ENCODE measurements at regions not wholly inside any gene's neighbourhood (a gene's known extent, or its start where the extent isn't known, plus 50 kb on each side); places are given as distances from the start of the nearest gene placed in this dataset.
"Not testable (repeated sequence)": the region's sequence is repeated elsewhere in the genome, so short reads cannot be mapped to it uniquely, and the experiment has no call there.

DNA sequence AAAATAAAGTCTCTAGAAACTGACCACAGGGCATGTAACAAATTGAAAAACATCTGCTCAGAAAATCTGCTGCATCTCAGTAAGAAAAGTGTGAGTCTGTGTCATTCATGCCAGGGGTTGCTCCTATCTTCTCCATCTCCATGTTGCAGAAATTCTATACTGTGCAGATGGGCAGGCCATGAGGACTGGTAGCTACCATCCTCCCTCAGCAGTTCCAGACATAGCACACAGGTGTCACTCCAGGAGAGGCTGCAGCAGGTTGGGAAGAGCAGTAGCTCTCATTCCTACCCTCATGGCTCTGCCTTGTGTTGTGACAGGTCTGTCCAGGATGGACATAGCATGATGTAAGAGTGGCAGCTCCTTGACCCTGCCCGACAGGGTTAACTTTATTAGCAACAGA, 173.4 kb downstream of the NDUFS4 start:
- DNase-seq (ENCODE audit: low read depth) = no peak
- in situ Hi-C loops (cut with HindIII; ENCODE audit: low pct_unique_long_range_greater_than_20kb, low sequenced_read_pairs) = no loop called here

DNA sequence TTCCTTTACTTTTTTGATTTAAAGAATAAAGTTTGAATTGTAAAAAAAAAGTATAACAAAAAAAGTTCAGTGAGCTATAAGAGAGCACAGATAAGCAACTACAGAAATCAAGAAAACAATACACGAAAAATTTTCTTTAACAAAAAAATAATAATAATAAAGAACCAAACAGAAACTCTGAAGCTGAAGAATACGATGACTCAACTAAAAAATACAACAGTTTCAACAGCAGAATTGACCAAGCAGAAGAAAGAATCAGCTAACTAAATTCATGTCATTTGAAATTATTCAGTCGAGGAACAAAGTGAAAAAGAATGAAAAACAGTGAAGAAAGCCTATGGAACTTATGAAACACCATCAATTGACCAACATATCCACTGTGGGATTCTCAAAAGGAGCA, 177.7 kb downstream of the NDUFS4 start:
- in situ Hi-C loops (cut with HindIII; ENCODE audit: low pct_unique_long_range_greater_than_20kb, low sequenced_read_pairs) = no loop called here
- DNase-seq (ENCODE audit: low read depth) = no peak

- in situ Hi-C loops (cut with HindIII; ENCODE audit: low pct_unique_long_range_greater_than_20kb, low sequenced_read_pairs) = no loop called here
- DNase-seq (ENCODE audit: low read depth) = no peak
Observed at GRCh38 chr5:53739111-53739510, 178.7 kb downstream of the NDUFS4 start.

DNA sequence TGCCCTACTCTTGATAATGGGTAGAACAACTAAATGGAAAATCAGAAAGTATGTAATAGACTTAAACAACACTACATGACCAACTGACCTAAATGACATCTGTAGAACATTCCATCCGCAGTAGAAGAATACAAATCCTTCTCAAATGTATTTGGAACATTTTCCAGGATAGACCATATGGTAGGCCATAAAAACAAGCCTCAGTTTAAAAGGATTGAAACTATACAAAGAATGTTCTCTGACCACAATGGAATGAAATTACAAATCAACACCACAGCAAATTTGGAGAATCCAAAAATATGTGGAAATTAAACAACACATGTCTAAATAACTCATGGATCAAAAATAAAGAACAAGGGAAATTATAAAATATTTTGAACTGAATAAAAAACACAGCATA, 189.2 kb downstream of the NDUFS4 start:
- no peak for DNase-seq (ENCODE audit: low read depth)
- in situ Hi-C loops (cut with HindIII; ENCODE audit: low pct_unique_long_range_greater_than_20kb, low sequenced_read_pairs) = no loop called here

DNA sequence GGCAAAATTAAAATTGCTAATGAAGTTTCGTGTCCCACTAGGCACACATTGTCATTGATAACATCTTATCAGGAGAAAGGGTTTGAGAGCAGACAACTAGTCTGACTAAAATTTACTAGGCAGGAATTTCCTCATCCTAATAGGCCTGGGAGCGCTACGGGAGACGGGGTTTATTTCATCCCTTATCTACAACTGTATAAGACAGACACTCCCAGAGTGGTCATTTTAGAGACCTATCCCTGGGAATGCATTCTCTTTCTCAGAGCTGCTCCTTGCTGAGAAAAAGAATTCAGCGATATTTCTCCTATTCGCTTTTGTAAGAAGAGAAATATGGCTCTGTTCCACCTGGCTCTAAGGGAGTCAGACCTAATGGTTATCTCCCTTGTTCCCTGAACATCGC, 191.8 kb downstream of the NDUFS4 start:
- in situ Hi-C loops (cut with HindIII; ENCODE audit: low pct_unique_long_range_greater_than_20kb, low sequenced_read_pairs); DNase-seq (ENCODE audit: low read depth): not testable (repeated sequence)

DNA sequence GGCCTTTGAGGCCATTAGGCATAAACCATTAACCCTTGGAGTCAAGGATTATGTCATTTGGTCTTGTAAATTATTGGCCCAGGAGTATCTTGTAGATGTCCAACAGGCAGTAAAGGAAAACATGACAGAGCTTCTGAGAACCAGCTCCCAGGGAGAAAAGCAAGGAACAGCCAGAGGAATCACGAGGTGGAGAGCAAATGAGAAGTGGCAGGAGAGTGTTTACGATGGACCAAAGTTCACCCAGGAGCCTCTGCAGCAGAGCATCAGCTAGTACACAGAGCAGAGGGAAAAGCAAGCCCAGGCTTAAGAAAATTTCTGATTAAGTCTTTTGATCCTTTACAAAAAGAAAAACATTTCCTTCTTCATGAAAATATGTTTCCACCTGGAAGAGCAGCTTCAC, 206.2 kb downstream of the NDUFS4 start:
- in situ Hi-C loops (cut with HindIII; ENCODE audit: low pct_unique_long_range_greater_than_20kb, low sequenced_read_pairs) = no loop called here
- no peak for DNase-seq (ENCODE audit: low read depth)

DNA sequence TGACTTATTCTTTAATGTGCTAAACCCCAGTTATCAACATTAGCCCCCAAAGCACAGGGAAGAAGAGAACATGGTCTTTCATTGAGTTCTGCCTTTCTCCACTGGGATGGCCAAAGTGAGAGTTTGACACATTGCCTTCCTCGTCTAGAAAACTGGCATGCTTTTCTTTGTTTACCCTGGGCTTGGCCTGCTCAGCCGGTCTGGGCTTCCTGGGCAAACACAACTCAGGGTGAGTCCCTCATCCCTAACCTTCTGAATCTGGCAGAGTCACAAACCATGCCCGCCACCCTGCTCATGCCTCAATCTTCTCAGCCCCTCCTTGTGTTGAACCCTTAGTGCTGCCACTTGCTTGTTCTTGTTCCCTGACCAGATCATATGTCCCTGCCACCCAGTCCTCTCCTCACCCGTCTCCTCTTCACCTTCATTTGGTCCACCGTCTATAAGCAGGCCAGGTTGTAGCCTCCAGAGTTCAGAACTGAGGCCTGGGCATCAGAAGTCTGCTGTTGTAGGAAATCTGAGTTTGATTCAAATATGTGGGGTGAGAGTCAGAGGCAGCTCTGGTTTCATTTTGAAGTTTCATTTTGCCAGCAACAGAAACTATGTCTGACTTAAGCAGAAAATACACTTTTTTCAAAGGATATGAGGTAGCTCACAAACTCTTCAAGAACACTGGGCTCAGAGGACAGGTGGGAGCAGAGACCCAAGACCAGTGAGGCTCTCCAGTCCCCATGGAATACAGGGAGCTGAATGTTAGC, 217.6 kb downstream of the NDUFS4 start:
- no peak for DNase-seq (ENCODE audit: low read depth)
- in situ Hi-C loops (cut with HindIII; ENCODE audit: low pct_unique_long_range_greater_than_20kb, low sequenced_read_pairs) = loop anchor here (10.0 kb wide), 1 partner anchor 87 kb away; no protein-coding TSS in a partner anchor

- DNase-seq (ENCODE audit: low read depth) = no peak
- in situ Hi-C loops (cut with HindIII; ENCODE audit: low pct_unique_long_range_greater_than_20kb, low sequenced_read_pairs) = loop anchor here (10.0 kb wide), 1 partner anchor 85 kb away; no protein-coding TSS in a partner anchor
Observed at GRCh38 chr5:53779541-53779981, 219.1 kb downstream of the NDUFS4 start.

DNA sequence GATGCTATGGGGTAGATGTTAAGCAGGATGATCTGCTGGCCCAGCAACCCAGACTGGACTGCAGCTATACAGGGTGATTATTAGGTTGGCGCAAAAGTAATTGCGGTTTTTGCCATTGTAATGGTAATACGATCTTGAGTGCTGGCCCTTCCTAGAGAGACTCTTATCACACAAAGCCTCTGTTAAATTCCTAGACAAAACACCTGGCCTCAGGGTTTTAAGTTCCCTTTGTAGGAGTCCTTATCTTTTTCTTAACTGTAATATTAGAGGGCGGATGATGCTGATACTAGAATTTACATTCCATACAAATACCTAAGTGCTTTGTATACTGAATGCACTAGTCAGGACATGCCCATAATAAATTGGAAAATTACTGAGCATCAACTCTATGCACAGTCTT, 222.2 kb downstream of the NDUFS4 start:
- DNase-seq (ENCODE audit: low read depth) = no peak
- in situ Hi-C loops (cut with HindIII; ENCODE audit: low pct_unique_long_range_greater_than_20kb, low sequenced_read_pairs) = no loop called here

DNA sequence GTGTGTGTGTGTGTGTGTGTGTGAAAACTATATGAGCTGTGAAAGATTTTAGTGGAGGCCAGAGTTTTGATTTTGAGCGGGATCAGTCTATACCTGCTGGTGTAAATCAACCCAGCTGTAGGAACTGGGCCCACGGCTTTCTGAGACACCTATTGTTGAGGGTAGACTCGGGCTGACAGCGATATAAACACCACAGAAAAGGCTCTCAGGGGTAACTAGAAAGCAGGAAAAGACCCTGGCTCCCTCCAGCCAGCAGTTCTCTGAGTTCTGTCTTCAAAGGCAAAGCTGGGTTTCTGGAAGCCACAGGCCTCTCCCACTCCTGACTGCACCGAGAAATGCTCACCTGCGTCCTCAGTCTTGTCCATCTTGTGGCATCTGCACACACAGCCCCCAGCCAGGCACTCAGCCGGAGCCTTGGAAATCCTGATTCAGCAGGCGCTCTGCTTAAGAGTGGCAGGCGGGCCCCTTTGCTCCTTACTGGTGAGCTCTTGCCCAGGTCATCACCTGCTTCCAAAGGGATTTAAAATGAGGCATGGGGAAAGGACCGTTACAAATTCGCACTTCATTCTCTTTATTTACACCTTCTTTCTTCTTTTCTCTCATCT, 223.3 kb downstream of the NDUFS4 start:
- in situ Hi-C loops (cut with HindIII; ENCODE audit: low pct_unique_long_range_greater_than_20kb, low sequenced_read_pairs) = no loop called here
- no peak for DNase-seq (ENCODE audit: low read depth)

GRCh38 chr5:53784596-53784995, 224.2 kb downstream of the NDUFS4 start:
- in situ Hi-C loops (cut with HindIII; ENCODE audit: low pct_unique_long_range_greater_than_20kb, low sequenced_read_pairs) = no loop called here
- no peak for DNase-seq (ENCODE audit: low read depth)

- in situ Hi-C loops (cut with HindIII; ENCODE audit: low pct_unique_long_range_greater_than_20kb, low sequenced_read_pairs) = no loop called here
- DNase-seq (ENCODE audit: low read depth) = no peak
Observed at GRCh38 chr5:53785924-53786323, 225.5 kb downstream of the NDUFS4 start.

DNA sequence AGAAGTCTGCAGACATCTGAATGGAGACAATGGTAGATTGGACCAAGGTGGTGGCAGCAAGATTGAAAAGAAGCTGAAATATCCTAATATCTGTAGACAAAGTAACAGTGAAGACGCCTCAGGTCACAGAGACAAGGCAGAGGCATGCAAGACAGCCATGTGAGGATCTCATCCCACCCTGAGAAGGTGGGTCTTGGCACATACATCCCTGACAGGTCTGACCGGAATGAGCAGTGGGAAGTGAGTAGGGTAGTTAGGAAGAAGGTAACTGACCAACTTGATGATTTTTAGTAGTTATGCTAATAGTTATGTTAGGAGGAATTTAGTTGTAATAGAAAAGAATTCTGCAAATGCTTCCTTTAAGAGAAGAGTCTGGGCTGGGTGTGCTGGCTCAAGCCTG, 229.6 kb downstream of the NDUFS4 start:
- DNase-seq (ENCODE audit: low read depth) = no peak
- in situ Hi-C loops (cut with HindIII; ENCODE audit: low pct_unique_long_range_greater_than_20kb, low sequenced_read_pairs) = no loop called here

DNA sequence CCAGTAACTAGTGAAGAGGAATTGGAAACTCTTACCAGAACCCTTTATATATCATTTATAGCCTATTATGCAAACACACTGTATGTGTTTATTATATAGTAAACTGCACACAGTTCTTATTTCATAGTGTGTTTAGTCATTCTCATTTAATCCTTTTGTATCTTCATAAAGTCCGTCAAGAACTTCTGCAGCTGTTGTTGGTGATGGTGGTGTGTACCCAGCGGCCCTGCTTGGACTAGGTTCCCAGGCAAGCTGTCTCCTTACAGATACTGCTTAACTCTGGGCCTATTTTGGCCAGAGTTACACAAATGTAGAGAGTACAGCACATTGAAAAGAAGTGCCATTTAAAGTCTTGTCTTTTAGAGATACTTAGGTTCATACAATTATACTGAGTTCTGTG, 231.9 kb downstream of the NDUFS4 start:
- in situ Hi-C loops (cut with HindIII; ENCODE audit: low pct_unique_long_range_greater_than_20kb, low sequenced_read_pairs) = no loop called here
- no peak for DNase-seq (ENCODE audit: low read depth)

DNA sequence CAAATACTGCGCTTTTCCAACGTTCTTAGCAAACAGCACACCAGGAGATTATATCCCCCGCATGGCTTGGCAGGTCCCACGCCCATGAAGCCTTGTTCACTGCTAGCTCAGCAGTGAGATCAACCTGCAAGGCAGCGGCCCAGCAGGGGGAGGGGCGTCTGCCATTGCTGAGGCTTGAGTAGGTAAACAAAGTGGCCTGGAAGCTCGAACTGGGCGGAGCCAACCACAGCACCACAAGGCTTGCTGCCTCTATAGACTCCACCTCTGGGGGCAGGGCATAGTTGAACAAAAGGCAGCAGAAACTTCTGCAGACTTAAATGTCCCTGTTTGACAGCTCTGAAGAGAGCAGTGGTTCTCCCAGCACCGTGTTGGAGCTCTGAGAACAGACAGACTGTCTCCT, 239.2 kb downstream of the NDUFS4 start:
- peak; percentile 10 for DNase-seq (ENCODE audit: low read depth)
- in situ Hi-C loops (cut with HindIII; ENCODE audit: low pct_unique_long_range_greater_than_20kb, low sequenced_read_pairs) = not testable (repeated sequence)

- DNase-seq (ENCODE audit: low read depth); in situ Hi-C loops (cut with HindIII; ENCODE audit: low pct_unique_long_range_greater_than_20kb, low sequenced_read_pairs): not testable (repeated sequence)
Observed at GRCh38 chr5:53808392-53808791, 248.0 kb downstream of the NDUFS4 start.

DNA sequence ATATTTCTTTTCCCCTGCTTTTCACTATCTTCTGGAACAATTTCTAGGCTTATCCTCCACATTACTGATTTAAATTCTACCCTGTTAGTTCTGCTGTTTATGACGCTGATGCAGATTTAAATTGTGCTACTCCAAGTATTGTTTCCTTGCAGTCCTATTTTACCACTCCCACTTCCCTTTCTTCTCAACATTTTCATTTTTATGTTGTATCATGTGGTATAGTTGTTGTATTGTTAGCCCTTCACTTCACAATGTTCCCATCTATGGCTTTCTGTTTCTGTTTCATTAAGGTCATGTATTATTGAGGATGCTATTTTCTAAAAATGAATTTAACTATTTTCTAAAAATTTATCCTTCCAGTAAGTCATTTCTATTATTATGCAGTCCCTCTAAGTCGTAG, 254.4 kb downstream of the NDUFS4 start:
- in situ Hi-C loops (cut with HindIII; ENCODE audit: low pct_unique_long_range_greater_than_20kb, low sequenced_read_pairs) = no loop called here

DNA sequence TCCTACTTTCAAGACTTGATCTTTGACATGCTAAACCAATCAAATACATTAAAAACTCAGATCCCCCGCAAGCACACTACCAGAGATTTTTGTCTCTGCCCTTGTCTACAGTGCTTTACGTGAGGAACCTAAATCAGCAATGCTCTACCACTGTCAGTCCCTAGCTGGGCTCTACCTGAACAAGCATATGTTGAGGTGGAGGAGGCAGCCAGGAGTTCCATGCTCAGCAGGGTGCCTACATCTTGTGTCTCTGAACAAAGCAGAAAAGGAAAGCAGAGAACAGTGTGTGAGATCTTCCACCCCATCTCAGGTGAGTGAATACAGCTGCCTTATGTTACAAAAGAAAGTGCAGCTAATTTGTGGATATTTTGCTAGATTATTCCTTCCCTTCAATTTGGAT, 255.0 kb downstream of the NDUFS4 start:
- in situ Hi-C loops (cut with HindIII; ENCODE audit: low pct_unique_long_range_greater_than_20kb, low sequenced_read_pairs) = no loop called here
- DNase-seq (ENCODE audit: low read depth) = no peak

More for the DNA sequence above, 254.4 kb downstream of the NDUFS4 start:
- DNase-seq (ENCODE audit: low read depth) = no peak

GRCh38 chr5:53817183-53817582, 256.7 kb downstream of the NDUFS4 start:
- DNase-seq (ENCODE audit: low read depth) = no peak
- in situ Hi-C loops (cut with HindIII; ENCODE audit: low pct_unique_long_range_greater_than_20kb, low sequenced_read_pairs) = no loop called here

GRCh38 chr5:53819482-53819881, 259.0 kb downstream of the NDUFS4 start:
- DNase-seq (ENCODE audit: low read depth) = no peak
- in situ Hi-C loops (cut with HindIII; ENCODE audit: low pct_unique_long_range_greater_than_20kb, low sequenced_read_pairs) = no loop called here
